KBM-7 (cell line): ENCODE measurements at regions not wholly inside any gene's neighbourhood (a gene's known extent, or its start where the extent isn't known, plus 50 kb on each side); places are given as distances from the start of the nearest gene placed in this dataset.

Source experiments
- DNase-seq: peaks from one replicate; pipeline ENCODE4 v3.0.0-alpha.2; 2015
- in situ Hi-C: fragments of 300-500 bp; cut with MboI; formaldehyde crosslinking; loops from 2 replicates; pipeline ENCODE4 v1.14.3; 2020; ENCODE audit warnings: low sequenced_read_pairs, low pct_unique_long_range_greater_than_20kb, mixed read lengths

- peak; percentile 51 for DNase-seq
- in situ Hi-C loops: no loop called here
These were observed 111.4 kb downstream of the DACT1 start for GRCh38 chr14:58749066-58749669.

DNA sequence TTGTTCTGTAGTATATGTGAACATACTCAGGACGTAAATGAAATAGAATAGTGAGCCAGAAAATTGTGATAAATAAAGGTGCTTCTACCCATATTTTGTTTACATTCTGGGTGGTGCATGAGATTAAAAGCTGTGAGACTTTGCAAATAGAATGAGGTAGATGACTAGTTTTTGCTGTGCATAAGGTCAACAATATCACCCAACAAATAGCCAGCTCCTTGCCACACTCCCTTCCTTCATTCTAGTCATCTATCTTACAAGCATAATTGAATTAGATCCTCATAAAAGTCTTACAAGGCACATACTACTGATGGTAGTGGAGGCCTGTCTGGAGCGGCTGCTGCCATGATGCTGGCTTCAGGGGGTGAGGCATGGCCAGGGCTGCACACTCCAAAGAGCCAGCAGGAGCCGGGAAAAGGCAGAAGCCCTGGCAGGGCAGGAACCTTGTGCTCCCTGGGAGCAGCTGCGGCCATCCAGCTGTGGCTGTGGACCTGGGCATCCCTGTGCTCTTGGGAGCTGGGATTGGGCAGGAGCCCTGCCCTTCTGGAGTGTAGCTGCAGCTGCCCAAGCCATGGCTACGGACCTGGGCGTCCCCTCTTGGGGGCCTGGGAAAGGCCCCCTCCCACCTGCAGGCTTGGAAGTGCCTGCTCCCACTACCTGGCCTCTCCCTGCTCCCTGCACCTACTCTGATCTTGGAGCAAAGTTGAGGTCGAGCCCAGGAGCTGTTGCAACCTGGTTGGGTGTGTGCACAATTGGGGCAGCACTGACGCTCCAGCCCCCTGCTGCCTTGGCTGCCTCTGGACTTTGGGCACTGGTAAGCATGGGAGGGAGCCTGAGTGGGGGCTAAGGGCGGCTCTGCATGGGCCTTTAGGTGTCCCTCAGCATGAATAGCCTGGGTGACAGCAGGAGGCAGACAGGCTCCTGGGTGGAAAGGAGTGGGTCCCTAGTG lies 112.8 kb downstream of the DACT1 start:
- DNase-seq: no peak
- in situ Hi-C loops: no loop called here

DNA sequence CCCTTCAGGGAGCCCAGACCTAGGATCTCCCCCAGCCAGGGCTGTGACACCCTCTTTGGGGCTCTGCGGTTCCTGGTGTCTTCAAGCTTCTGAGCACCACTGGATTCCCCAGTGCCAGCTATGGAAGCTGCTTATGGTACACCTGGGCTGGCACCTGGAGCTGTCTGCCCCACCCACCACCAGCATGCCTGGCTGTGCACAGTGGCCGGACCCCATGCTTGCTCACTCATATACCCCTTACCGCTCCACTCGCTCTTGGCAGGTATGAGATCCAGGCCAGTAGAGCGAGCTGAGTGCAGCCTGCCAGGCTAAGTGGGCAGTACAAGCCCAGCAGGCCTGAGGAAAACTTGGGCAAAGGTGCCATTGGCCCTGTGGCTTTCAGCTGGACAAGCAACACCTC lies 114.0 kb downstream of the DACT1 start:
- DNase-seq: no peak
- in situ Hi-C loops: no loop called here

DNA sequence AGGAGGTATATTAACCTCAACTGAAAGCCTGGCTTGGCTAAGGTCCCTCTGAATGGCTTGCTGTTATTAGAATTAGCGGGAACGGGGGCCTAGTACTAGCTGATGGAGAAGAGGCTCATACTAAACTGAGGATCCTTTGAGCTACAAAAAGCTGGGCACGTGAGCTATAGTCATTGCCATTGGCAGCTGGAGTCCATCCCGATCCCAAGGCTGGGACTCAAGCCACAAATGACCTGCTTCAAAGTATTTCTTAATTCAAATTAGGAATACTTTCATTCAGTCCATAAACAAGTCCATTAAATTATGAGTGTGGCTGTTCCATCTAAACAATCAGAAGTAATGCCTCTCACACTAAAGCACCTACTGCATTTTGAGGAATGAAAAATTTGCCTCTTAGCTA lies 114.5 kb downstream of the DACT1 start:
- no peak for DNase-seq
- in situ Hi-C loops: no loop called here

- DNase-seq: peak; percentile 11
- in situ Hi-C loops: no loop called here
These were observed 115.0 kb downstream of the DACT1 start for GRCh38 chr14:58752771-58753201.

- DNase-seq: no peak
- in situ Hi-C loops: no loop called here
These were observed 117.5 kb downstream of the DACT1 start for GRCh38 chr14:58755031-58755925.

DNA sequence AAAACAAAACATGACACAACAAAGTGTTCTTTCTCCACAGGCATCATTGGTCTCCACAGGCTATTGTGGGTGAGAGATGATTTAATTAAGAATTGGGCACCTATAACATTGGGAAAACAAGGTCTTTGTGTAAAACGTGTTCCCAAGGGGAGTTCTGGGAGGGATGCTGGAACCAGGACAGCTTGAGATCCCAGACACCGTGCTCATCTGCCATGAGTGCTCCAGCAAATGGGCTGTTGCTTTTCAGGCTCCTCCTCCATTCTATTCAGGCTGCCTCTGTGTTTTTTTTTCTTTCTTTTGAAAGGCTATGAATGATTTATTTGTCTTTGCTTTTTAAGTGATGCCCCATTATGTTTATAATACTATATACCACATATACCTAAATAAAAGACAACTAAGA lies 122.4 kb downstream of the DACT1 start:
- no peak for DNase-seq
- in situ Hi-C loops: no loop called here

- in situ Hi-C loops: no loop called here
These were observed 124.9 kb downstream of the DACT1 start for GRCh38 chr14:58762629-58763028.

GRCh38 chr14:58763210-58763609 lies 125.4 kb downstream of the DACT1 start:
- in situ Hi-C loops: no loop called here
- DNase-seq: no peak

More at GRCh38 chr14:58762629-58763028, 124.9 kb downstream of the DACT1 start:
- DNase-seq: no peak

DNA sequence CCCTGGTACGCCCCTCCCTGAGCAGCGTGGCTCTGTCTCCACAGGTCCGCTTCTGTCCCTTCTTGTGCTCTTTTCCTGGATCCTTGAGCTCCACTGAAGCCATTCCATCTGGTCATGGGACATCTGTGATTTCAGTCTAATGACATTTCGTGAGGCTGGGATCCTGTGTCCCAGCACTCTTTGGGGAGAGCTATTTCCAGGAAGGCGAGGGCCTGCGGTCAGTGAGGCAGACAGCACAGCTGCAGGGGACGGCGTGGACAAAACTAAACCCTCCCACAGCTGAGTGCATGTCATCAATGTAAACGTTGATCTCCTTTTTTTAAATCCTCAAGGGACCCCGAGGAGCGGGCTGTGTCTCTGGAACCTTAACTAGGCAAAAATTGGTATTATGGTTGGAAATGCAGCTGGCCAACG lies 127.7 kb downstream of the DACT1 start:
- DNase-seq: no peak
- in situ Hi-C loops: no loop called here

- DNase-seq: no peak
- in situ Hi-C loops: no loop called here
These were observed 128.1 kb downstream of the DACT1 start for GRCh38 chr14:58765843-58766242.

DNA sequence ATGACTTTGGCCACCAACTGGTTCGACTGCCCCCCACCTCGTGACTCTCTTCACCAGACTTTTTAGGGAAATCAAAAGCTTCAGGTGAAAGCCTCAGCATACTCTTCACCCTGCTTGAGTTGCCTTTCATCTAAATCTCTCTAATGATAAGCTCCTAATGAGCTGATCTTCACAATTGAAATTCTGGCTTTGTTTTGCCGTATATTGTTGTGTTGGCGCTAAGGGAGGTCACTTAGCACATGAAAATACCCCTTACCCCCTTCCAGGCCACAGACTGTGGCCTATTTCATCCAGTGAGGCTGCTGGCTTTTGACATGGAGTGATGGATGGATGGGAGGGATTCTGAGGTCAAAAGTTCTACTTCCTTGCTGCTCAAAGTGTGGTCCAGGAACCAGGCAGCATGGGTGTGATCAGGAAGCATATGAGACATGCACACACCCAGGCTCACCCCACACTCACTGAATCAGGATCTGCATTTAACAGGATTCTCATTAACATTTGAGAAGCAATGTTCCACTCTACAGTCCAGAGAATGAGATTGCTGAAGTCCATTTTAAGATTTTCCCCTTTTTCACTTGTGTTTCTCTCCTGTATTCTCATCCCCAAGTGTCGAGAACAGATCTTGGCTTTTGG lies 131.4 kb downstream of the DACT1 start:
- in situ Hi-C loops: no loop called here
- DNase-seq: no peak

DNA sequence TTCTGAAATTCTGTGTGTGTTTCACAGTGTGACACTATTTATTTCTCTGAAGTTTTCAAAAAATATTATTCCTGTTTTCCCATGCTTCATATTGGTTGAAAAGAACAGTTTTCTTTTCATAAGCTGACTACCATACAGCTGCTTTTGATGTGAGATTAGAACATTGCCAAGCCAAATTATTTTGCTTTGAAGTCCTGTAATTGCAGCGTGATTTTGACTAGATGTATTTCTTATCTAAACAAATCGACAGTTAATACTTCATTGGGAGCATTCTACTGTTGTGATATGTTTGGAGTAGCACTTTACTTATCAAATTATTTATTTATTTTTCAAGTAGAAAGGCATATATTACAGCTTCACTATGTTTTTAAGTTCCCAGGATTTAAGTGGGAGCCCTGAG lies 132.0 kb downstream of the DACT1 start:
- in situ Hi-C loops: no loop called here
- DNase-seq: no peak

DNA sequence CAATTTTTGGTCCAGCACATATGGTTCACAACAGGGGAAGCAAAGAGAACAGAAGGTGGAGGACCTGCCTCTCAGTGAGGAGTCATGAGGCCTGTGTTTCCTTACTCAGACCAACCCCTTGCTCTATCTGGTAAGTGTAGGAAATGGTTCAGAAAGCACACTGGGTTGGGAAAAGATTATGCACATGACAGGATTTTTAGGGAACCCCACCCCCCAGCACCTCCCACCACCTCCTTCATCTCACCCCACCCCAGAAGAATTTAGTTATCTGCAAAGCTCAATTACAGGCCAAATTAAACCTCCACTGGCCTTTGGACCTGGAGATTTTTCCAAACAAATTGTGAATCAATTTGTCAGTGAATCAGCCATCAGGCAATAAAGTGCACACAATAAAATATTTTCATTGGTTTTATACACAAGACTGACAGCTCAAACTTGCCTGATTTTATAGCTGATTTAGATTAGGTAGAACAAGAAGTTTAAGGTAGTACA lies 132.8 kb downstream of the DACT1 start:
- DNase-seq: no peak
- in situ Hi-C loops: no loop called here

DNA sequence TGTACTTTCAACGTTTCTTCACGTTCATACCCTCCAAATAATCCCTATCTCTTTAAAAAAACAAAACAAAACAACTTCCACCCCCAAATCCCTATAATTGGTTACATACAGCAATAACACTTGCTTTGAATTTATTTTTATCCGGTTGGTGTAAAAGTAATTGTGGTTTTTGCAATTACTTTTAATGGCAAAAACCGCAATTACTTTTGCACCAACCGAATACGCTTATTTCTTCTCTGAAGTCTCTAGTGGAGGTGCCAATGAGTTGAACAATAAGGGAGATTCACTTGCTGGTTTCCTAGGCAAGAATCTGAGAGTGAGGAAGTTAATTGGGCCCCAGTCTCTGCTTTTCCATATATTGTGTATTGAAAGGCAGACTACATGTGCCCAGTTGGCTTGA lies 133.3 kb downstream of the DACT1 start:
- DNase-seq: no peak
- in situ Hi-C loops: no loop called here

DNA sequence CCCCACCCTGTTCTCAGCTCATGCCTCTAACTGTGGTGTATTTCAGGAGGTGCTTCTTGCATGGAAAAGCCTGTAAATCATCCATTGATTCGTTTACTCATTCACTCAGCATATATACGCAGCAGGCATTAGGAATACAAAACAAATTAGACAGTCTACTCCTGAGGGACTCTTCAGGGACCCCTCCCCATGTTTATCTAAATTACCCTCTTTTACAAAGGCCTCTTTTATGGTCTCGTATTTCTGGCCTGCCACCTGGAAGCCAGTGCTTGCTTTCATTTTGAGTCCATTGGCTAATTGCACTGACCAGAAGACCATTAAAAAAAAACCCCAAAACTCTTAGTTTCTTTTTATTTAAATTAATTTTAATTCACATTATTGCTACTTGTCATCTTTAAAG lies 134.4 kb downstream of the DACT1 start:
- in situ Hi-C loops: no loop called here
- DNase-seq: no peak

DNA sequence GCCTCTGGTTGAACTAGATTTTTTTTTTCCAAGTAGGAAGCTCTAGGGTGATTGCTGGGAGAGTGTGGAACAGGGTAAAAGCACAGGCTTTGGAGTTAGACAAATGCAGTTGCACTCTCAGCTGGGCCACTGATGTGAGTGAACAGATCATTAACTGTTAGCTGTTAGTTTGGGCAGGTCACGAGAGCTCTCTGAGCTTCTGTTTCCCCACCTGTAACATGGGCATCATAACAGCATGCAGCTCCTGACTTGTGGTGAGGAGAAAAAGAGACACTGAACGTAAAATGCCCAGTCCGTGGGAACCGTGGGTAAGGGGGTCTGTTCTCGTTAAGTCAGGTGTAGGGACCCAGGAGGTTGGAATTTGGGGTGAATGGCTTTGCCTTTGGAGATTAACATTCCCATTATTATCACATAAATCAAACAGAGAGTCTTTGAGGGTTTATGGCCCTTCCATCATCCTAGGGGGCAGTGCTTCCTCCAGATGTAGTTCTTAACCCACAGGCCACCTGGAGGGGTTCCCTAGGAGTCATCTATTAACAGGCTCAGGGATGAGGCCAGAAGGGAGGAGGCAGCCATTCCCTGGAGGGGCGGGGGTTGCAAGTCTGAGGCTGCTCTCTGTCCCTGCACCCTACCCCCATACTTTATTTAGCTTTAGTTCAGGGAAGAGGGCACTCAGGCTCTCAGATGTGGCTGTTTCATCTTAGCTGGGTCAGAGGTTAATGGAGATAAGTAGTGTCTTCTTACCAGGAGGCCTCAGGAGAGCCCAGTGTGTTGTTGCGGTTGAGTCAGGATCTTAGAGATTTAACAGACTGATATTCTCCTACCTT lies 135.2 kb downstream of the DACT1 start:
- DNase-seq: no peak
- in situ Hi-C loops: no loop called here

DNA sequence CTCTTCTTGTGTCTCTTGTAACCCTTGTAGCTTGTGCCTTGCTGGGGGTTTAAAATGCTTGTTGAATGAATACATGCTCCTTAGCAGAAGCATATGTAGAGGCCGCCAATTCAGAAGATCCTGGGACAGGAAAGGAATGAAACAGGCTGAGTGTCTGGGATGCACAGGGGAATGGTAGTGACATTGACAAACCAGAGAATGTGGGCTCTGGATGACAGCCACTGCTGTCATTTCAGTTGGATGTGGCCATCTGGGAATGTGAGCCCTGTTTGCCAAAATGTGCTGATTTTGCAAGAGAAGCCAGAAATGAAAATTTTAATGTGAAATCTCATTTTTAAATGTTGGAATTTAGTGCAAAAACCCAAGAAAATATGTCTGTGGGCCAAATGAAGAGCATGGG lies 136.8 kb downstream of the DACT1 start:
- DNase-seq: no peak
- in situ Hi-C loops: no loop called here
